ENCODE measurements at regions not wholly inside any gene's neighbourhood (a gene's known extent, or its start where the extent isn't known, plus 50 kb on each side); places are given as distances from the start of the nearest gene placed in this dataset.

DNA sequence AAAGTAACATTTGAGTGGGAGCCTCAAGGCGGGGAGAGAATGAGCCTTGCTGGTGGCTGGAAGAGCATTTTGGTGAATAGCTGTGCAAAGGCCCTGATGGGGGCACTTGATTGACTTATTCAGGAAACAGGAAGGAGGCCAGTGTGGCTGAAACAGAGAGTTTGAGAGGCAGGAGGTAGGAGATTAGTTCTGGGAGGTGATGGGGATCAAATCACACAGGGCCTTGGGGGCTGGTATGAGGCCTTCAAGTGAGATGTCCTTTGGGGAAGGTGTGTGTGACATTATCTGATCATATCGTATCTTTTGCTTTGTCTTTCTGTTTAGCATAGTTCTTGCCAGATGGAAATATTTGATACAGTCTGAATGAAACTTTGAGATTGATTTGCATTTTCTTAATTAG is 172.3 kb downstream of the TENT4A start:
- H3K4me1 Mint-ChIP-seq (ENCODE audit: unreplicated experiment) = no peaks in the 10 kb centered on the region
- no peaks in the 10 kb centered on the region for H3K27me3 Mint-ChIP-seq (ENCODE audit: unreplicated experiment)
- H3K36me3 Mint-ChIP-seq (ENCODE audit: unreplicated experiment) = no peaks in the 10 kb centered on the region
- TF ChIP-seq CTCF (IDR thresholded peaks at IDR 0.05) = no peak
- peaks cover 40% of the 10 kb centered on the region for H3K9me3 Mint-ChIP-seq (ENCODE audit: unreplicated experiment)
- no peak for DNase-seq (ENCODE audit: extremely low spot score, unreplicated experiment)
- no peak overlapping the region for H3K4me3 Mint-ChIP-seq (ENCODE audit: unreplicated experiment)
- H3K27ac Mint-ChIP-seq (ENCODE audit: unreplicated experiment) = no peak overlapping the region

DNA sequence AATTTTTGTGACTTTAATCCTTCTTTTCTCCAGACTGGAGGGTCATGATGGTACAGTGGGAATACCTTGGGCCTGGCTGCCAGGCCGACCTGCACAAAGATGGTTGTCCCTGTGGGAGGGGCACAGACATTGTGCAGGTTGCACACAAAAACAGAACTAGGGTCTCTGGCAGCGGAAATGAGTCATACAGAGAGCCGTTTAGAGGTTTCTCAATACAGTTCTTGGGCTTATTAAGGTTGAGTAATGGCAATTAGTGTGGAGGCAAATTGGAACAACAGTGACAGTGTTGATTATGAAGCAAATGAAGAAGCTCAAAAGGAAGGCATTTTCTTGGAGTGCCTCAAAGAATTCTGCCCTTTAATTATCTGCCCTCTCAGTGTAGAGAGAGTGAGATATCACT is 173.6 kb downstream of the TENT4A start:
- DNase-seq (ENCODE audit: extremely low spot score, unreplicated experiment) = no peak
- Mint-ChIP-seq H3K4me3 (ENCODE audit: unreplicated experiment) (no peak overlapping the region), H3K9me3 (ENCODE audit: unreplicated experiment) (peaks cover 46% of the 10 kb centered on the region), H3K4me1 (ENCODE audit: unreplicated experiment) (no peaks in the 10 kb centered on the region), H3K36me3 (ENCODE audit: unreplicated experiment) (no peaks in the 10 kb centered on the region), H3K27ac (ENCODE audit: unreplicated experiment) (no peak overlapping the region), H3K27me3 (ENCODE audit: unreplicated experiment) (no peaks in the 10 kb centered on the region)
- TF ChIP-seq CTCF (IDR thresholded peaks at IDR 0.05) = no peak

- no peak for TF ChIP-seq CTCF (IDR thresholded peaks at IDR 0.05)
- H3K9me3 Mint-ChIP-seq (ENCODE audit: unreplicated experiment) = peaks cover 58% of the 10 kb centered on the region
- H3K4me3 Mint-ChIP-seq (ENCODE audit: unreplicated experiment) = no peak overlapping the region
- H3K4me1 Mint-ChIP-seq (ENCODE audit: unreplicated experiment) = no peaks in the 10 kb centered on the region
- DNase-seq (ENCODE audit: extremely low spot score, unreplicated experiment) = no peak
- no peaks in the 10 kb centered on the region for H3K36me3 Mint-ChIP-seq (ENCODE audit: unreplicated experiment)
- no peaks in the 10 kb centered on the region for H3K27me3 Mint-ChIP-seq (ENCODE audit: unreplicated experiment)
- no peak overlapping the region for H3K27ac Mint-ChIP-seq (ENCODE audit: unreplicated experiment)
Measured at GRCh38 chr5:6889030-6889429, 175.8 kb downstream of the TENT4A start.

GRCh38 chr5:6899221-6899620 is 186.0 kb downstream of the TENT4A start:
- DNase-seq (ENCODE audit: extremely low spot score, unreplicated experiment) = no peak
- H3K36me3 Mint-ChIP-seq (ENCODE audit: unreplicated experiment) = no peaks in the 10 kb centered on the region

More at GRCh38 chr5:6899221-6899620, 186.0 kb downstream of the TENT4A start:
- Mint-ChIP-seq H3K27ac (ENCODE audit: unreplicated experiment) (no peak overlapping the region), H3K27me3 (ENCODE audit: unreplicated experiment) (no peaks in the 10 kb centered on the region), H3K9me3 (ENCODE audit: unreplicated experiment) (peaks cover 17% of the 10 kb centered on the region), H3K4me1 (ENCODE audit: unreplicated experiment) (no peaks in the 10 kb centered on the region), H3K4me3 (ENCODE audit: unreplicated experiment) (no peak overlapping the region)
- no peak for TF ChIP-seq CTCF (IDR thresholded peaks at IDR 0.05)
